ENCODE measurements at regions not wholly inside any gene's neighbourhood (a gene's known extent, or its start where the extent isn't known, plus 50 kb on each side); places are given as distances from the start of the nearest gene placed in this dataset.

DNA sequence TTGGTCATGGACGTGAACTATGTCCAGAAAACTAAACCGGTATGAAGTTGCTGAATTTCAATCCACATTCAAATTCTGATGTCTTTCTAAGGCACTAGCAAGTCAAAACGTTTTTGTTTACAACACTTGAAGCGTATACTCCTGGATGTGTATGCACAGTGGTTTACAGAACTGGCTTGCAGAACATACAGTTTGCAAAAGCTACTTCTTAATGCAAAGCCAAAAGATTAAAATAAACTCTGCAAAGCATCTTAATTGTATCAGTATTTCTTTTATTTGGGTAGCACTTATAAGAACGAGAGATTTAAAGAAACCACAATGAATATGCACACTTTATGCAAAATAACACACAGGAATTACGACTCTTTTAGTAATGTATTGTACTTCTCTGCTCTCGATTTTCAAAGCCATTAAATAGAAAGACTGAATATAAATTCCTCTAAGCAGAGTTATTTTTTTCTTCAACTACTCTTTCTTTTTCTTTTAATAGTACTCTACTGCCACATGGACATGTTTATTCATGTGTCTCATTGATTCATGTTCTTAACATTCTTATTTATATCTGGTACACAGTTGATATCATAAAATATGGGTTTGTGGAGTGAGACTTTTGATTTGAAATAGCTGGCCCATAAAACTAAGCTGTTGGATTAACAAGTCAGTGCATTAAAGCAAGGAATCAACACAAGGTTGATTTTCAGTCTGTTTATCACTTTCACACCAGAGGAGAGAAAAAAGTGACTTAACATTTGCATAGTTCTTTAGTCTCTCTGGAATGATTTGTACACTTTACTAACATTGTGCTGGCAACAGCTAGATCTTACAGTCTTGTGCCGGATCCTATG, 189.4 kb upstream of the STEAP4 start:
- DNase-seq = no peak

GRCh38 chr7:88492153-88492552, 185.5 kb upstream of the STEAP4 start:
- peak; percentile 52 to 81 for DNase-seq

- peak in 1 of 2 experiments; percentile 31 for DNase-seq
Observed at GRCh38 chr7:88490874-88491273, 184.2 kb upstream of the STEAP4 start.

DNA sequence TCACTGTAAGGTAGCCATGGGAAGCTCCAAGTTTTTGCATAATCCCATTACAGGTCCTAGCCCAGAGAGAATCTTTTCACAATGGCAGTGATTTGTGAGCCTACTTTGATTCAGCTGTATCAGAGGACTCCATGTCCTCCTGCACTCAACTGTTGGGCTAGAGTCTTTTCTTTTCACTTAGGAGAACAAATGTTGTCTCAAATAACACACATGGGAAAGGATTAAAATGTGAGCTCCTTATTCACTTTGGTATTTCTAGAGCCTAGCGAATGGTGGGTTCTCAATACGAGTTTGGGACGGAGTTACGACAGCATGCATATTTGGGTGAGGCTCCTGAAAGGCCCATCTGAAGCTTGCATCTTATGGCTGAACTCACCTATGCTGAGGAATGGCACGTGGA, 183.5 kb upstream of the STEAP4 start:
- no peak for DNase-seq

DNA sequence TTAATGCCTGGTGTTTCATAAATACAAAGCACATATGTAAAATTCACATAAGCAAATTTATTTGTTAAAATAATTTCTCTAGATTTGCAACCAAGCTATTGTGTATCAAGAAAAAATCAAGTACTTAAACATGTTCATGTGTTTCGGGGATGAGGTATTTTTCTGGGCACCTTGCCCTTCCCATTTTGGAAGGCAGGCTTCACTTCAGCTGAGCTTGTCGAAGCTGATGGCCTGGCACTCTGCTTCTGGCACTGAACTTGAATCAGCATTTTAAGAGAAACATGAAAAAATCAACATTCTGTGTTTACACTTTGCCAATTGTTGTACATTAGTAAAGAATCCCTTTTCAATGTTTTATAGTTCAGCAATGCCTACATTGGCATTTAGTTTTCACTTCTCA, 179.1 kb upstream of the STEAP4 start:
- DNase-seq = no peak

DNA sequence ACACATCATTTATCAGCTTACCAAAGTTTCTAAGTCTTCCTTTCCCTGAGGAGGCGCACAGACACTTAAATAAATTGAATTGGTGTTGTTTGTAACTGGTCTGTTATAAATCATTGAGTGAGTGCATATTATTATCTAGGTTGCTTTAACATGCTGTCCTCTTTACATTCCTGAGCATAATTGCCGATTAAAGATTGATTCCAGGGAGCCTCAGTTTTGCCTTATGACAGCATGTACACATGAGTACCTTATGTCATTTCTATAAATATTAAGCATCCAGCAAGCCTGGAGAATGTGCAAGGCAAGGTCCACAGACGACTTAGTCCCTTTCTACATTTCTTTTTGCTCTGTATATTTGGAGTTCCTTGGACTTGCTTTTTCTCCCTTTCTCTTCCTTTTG, 177.9 kb upstream of the STEAP4 start:
- DNase-seq = no peak

DNA sequence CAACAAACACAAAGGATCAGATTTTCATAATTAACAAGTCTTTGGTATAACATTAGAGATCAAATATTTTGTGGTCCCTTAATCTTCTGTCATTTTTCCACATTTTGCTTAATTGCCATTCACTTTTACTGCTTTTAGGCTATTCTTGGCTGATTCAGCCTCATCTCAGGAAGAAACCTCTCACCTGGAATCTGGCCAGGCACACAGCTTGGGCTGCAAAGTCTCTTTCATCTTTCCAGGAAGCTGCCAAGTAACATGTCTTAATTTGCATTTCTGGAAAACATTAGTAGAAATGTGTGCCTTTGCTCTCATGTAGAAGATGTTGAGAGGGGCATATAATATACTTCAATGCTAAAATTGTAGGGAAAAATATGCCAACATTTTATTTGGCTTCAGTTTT, 174.2 kb upstream of the STEAP4 start:
- DNase-seq = peak in 1 of 2 experiments; percentile 38

- DNase-seq = peak in 1 of 2 experiments; percentile 44
Observed at GRCh38 chr7:88480271-88480670, 173.6 kb upstream of the STEAP4 start.

- peak in 1 of 2 experiments; percentile 73 for DNase-seq
Observed at GRCh38 chr7:88477976-88478375, 171.3 kb upstream of the STEAP4 start.

GRCh38 chr7:88465600-88465999, 158.9 kb upstream of the STEAP4 start:
- DNase-seq = no peak

- no peak for DNase-seq
Observed at GRCh38 chr7:88462799-88463198, 156.1 kb upstream of the STEAP4 start.

DNA sequence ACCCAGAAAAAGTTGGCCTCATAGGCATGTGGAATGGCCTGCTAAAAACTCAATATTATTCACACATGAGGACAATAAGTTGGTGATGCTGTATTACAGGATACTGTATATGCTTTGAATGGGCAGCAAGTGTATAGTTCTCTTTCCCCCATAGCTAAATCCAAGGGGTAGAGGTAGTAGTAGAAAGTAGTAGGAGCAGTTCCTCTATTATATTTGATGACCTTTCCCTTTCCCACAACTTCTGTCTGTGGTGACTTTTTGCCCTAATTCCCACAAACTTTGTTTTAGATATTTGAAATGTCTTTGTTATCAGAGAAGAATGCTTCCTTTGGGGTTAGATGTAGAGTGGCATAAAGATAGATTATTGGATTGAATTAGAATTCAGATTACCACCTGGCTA, 154.0 kb upstream of the STEAP4 start:
- DNase-seq = no peak

- no peak for DNase-seq
Observed at GRCh38 chr7:88458946-88459345, 152.3 kb upstream of the STEAP4 start.

DNA sequence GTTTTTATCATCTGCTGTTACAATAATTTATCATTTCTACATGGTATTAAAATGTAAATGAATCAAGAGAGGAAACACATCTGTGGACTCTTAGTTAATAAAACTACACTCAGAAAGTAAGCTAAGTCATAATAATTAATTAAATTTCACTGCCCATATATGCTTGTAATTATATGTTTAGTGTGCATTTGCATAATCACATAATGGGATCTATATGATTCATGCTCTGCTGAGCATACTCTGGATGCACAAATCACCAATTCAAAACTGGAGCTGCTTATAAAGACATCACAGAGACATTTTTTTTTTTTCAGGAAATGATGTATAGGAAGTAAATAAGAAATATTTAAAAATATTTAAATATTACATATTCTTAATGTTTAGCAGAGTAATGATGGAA, 151.6 kb upstream of the STEAP4 start:
- peak in 1 of 2 experiments; percentile 62 for DNase-seq

- no peak for DNase-seq
Observed at GRCh38 chr7:88457320-88457719, 150.6 kb upstream of the STEAP4 start.

- DNase-seq = no peak
Observed at GRCh38 chr7:88456490-88456889, 149.8 kb upstream of the STEAP4 start.

DNA sequence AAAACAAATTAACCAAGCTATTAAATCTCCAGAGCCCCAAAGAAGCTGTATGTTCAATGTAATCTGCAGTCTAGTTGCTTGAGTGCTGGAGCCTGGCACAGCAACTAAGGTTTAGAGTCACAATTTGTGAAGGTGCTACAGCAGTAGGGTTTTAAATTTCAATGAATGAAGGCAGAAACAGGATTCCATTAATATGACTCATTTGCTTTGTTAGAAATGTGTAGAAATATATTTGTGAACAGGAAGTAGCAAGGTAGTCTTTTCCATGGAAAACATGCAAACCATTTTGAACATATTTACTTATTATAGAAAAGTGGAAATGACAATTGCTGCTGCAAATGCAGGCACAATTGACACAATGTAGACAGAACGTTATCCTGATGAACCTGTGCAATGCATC, 149.0 kb upstream of the STEAP4 start:
- DNase-seq = no peak

DNA sequence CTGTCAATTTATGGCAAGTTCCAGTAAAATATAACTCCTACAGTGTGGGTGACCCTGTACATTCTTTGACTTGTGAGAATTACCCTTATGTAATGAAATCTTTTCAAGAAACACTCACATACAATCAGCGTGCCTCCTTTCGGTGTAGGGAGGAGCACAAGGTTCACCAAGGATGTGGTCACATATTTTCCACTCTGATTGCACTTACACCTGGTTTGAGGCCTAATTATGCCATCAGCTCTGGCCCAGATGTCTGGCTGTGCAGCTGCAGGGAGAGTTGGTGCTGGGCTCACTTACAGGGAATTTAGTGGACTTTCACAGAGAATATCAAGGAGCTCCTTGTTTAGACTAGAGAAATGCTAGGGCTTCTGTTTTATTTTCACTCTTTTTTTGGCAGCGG, 146.0 kb upstream of the STEAP4 start:
- no peak for DNase-seq

DNA sequence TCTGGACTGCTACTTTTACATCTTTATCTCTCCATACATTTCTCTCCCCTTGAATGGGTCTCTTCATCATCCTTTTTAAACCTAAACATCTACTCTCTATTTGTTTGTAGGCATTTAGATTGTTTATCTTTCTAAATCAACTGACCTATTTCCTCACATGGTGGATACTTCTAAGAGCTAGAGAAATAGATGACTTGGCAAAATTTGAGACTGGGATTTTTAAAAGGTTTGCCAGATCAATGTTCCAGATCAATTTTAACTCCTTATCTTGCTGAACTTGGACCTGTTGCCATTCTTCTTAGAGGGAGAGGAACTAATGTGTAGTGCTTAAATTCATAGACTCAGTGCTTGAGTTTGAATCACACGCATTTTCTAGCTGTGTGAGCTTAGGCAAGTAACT, 144.2 kb upstream of the STEAP4 start:
- DNase-seq = no peak

DNA sequence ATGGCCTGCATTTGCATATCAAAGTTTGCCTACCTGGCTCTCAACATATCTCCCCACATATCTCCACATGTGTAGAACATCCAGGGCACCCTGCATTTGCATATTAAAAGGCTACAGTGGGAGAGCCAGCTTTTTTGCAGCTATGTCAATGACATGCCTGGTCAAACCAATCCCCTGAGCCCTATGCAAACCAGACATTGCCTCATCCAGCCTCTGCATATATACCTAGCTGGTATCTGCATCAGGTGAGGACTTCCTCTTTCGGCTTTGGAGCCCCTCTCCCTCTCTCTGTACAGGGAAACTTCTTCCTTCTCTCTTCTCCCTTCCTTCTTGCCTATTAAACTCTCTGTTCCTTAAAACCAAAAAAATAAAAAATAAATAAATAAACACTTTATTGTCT, 142.7 kb upstream of the STEAP4 start:
- no peak for DNase-seq

DNA sequence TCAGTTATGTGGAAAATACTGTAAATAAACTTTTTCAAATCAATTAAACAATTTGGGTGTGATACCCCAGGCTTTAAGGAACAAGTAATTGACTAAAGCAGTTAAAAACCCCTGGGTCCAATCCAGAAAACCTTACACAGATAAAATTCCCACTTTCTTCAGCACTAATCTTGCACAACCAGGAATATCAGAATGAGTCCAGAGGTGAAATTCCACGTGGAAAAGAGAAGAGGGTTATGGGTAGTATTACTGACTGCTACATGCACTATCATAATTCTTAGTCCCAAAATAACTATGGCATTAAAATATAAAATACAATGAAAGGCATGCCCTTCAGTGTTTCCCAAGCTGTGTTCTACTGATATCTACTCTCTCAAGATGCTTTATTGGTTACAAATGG, 135.7 kb upstream of the STEAP4 start:
- no peak for DNase-seq

GRCh38 chr7:88437132-88437531, 130.4 kb upstream of the STEAP4 start:
- DNase-seq = no peak

DNA sequence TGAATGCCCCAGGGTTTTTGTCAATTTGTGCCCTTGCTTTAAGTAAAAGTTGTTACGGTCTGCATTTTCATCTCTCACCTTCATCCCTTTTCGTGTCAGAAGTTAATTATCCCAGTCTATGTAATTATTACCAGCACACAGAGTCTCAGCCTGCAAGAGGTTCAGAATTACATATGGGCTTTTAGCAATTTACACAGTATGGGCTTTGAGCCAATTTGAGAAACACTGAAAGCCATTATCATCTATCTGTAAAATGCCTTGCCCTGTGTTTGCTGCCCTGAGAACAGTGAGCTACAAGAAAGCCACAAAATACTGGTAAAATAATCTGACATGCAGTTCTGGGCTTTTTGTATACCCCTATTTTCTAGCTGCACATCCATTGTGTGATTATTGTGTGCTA, 125.6 kb upstream of the STEAP4 start:
- DNase-seq = peak in 1 of 2 experiments; percentile 42

GRCh38 chr7:88431882-88432281, 125.2 kb upstream of the STEAP4 start:
- peak; percentile 62 to 85 for DNase-seq

DNA sequence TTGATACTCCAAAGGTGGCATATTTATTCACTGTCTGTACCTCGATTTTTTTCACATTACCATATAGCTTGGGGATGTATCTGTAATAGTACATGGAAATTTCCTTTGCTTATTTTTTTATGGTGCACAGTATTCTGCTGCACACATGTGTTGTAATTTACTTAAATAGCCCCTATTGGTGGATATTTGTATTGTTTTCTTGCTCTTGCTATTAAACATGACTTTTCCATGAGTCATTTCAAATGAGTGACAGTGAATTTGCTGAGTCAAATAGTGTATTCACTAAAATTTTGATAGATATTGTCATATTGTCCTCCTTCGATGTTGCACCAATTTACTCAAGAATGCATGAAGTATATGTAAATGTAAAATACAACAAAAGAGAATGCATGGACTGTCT, 122.7 kb upstream of the STEAP4 start:
- DNase-seq = no peak

All from NCI-H524 (cell line).